A172 (cell line): ENCODE measurements at regions not wholly inside any gene's neighbourhood (a gene's known extent, or its start where the extent isn't known, plus 50 kb on each side); places are given as distances from the start of the nearest gene placed in this dataset.
A peak's percentile ranks its signal among the peaks of the same experiment; 100 is the strongest.

ENCODE experiments used
- DNase-seq: peaks from one replicate; pipeline ENCODE4 v3.0.0-alpha.2; 2015; ENCODE audit warnings: low spot score

DNA sequence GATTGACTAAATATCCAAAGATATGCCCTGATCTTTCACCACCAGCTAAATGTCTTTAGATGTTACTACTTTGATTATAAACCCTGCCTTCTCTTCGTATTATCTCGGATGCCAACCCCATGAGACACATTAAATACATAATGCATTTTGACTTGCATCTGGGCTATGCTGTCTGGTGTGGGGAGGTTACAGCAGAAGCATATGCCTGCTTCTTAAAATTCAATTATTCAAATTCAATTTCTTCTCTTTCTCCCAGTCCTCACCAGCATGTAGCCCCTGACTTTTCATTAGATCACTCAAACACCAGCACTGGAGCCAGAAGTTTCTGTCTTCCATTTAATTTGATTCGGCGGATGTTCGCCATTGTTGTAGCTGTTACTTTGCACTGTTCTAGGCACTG lies 360.7 kb upstream of the CAMK1G start:
- no peak for DNase-seq

DNA sequence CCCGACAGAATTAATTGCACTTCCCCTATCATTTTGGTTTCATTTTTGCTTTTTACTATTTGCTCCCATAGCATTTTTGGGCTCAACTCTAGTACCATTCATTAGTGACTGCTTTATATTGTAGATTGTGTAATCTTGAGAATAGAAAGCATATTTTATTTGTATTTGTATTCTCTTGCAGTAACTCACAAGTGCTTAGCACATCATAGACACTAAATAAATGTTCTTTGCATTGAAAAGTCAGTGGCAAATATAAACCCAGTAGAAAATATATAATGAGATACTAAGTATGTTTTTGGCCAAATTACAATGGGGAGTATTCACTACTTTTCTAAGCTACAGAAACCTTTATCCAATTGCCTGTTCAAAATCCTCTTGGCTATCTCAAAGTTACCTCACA lies 359.7 kb upstream of the CAMK1G start:
- DNase-seq: no peak

DNA sequence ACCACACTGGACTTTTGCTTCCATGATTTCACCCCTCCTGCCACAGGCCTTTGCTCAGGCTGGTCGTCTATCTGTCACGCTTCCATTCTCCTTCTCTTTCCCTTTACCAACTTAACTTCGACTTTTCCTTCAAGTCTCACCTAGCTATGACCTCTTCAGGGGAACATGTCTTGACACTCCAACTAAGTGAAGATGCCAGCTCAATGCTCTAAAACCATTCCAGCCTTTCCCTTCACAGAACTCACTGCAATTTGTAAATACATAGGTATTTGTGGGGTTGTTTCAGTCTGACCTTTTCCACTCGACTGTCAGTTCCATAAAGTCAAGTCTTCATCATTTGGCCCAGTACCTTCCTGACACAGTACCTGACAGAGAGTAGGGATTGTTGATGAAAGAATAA lies 358.6 kb upstream of the CAMK1G start:
- DNase-seq: no peak

DNA sequence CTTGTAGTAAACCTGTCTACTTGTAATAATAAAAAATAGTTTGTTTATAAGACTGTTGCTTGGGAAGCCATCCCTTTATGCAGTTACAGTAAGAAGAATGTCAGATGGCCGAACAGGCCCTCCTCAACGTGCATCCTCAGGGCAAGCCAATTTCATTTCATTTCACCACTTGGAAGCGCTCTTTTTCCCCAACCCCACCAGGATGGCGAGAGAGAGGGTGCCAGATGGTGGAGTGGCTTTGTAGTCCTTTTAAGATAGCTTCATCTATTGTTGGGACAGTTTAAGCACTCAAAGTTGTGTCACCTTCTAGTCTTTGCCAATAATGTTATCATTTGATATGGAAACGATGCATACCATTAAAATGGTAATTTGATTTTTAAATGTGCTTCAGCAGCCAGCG lies 356.3 kb upstream of the CAMK1G start:
- no peak for DNase-seq

DNA sequence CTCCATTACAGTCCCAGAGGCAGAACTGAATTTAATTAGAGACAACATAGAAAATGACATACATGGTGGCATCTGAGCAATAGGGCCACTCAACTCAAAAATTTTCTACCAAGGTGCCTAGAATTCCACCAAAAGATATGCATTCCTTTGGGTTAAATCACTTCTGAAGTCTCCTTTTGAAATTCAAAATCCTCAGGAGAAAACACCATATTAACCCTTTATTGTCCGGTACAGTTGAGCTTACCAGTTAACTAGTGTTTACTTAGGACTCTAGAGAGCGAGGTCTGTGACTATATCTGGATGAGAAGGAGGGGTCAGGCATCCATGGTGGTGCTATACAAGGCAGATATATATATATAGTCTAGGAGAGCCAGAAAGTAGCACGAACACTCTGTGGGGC lies 355.6 kb upstream of the CAMK1G start:
- DNase-seq: no peak

DNA sequence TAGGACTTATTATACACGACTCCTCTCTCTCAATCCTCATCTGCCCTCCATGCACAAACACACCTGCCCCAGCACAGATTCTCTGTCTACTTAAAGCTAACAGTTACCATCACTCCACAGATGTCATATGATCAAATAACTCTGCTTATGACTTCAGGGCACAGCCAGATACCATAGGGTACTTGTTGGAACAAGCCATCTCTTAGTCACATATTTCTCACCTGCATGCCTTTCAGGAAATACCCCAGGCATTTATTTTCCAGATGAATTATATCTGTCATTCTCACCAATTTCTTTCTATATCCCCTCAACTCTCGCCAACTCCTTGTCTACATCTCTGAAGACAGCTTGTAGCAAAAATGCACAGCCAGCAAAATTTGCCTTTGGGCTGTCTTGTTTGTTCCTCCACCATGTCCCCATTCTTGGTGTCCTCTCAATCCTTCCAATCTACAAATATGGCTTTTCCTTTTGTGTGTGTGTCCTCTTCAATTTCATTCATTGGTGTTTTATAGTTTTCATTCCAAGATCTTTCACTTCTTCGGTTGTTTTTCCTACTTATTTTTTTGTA lies 353.9 kb upstream of the CAMK1G start:
- DNase-seq: no peak

DNA sequence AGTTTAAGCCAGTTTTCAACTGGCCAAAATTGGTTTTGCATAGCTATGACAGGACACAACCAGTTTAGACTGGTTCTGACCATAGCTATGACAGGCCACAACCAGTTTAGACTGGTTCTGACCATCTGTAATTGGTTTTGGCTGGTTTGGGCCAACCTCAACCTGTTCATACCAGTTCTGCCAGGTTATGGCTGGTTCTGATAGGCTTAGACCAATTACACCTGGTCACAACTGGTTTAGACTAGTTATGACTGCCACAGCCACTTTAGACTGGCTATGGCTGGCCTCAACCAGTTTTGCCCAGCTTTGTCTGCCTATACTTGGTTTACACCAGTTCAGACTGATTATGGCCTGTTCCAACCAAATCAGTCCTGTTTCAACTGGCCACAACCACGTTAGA lies 353.2 kb upstream of the CAMK1G start:
- DNase-seq: no peak

DNA sequence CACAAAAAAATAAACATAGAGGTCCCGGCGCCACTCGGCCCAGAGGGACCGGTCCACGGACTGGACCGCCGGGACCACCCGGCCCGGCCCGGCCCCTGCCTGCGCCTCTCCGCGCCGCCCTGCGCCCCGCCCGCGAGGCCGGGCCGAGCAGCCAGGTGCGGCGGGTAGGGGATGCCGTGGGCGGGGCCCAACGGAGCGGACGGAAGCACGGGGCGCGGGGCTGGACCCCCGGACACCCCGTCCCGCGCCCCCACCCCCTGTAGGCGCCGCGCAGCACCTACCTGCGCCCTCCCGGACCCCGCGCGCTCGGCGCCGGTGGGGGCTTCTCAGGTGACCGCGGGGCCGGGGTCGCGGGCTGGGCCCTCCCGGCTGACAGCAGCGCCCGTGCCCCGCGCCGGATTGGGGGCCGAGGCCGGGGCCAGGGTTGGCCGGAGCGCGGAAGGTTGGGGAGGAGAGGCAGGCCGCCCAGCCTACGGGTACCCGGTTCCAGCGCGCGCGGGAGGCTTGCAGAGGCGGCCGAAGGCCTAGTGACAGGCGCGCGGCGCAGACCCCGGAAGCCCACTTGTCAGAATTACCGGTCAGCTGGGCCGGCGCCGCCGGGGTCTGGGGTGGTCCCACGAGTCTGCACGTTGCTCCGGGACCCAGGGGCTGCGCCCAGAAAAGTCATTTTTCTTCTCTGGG lies 351.9 kb upstream of the CAMK1G start:
- DNase-seq: no peak

DNA sequence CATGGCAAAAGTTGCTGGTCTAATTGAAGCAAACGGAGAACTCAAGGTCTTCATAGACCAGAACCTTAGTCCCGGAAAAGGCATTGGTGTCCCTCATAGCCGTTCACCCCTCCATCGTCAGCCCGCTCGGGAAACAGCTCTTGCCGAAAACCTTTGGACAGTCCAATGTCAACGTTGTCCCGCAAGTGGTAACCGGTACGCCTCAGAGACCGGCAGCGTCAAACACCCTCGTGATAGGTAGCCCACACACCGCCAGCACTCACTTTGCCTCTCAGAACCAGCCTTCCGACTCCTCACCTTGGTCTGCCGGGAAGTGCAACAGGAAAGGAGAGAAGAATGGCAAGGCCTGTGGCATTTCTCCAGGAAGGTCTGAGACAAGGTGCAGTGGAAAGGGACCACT lies 351.3 kb upstream of the CAMK1G start:
- no peak for DNase-seq

DNA sequence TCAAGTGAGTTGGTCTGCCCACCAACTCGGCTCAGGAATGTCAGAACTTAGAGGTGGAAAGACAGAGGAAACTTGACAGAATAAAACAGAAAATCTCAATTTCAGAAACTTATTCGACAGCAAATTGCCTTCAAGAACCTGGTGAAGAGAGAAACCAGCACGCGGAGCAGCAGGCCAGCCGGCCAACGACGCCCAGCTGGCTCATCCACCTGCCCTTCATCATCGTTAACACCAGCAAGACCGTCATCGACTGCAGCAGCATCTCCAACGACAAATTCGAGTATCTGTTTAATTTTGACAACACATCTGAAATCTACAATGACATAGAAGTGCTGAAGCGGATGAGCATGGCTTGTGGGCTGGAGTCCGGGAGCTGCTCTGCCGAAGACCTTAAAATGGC lies 350.8 kb upstream of the CAMK1G start:
- no peak for DNase-seq

DNA sequence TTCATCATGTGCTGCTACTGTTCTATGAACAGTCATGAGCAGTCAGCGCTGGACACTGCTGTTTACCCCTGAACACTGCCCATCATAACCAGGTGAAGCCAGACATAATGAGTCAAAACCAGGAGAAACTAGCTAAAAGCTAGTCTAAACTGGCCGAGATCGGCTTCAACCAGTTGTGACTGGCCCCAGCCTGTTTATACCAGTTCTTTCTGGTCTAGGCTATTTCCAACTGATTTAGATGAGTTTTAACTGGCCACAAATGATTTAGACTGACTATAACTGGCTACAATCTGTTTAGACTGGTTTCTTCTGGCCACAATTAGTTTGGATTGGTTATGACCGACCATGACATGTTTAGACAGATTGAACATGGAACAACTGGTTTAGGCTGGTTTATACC lies 348.3 kb upstream of the CAMK1G start:
- no peak for DNase-seq

DNA sequence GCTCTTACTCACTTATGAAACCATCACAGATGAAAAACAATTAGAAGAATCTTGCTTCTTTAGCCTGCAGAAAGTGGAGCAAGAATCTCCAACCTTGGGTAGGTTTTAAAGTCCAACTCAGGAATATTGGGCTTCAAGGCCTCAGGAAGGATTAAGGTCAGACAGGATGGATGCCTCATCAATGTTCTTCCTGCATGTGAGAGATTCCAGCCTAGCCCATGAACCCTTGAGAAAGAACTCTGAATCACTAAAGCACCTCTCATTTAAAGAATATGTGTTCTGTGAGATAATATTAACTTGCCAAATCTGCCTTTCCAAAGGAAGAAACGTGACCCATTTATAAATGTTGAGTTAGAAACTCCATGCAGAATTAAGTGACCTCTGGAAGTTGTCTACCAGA lies 345.2 kb upstream of the CAMK1G start:
- no peak for DNase-seq

DNA sequence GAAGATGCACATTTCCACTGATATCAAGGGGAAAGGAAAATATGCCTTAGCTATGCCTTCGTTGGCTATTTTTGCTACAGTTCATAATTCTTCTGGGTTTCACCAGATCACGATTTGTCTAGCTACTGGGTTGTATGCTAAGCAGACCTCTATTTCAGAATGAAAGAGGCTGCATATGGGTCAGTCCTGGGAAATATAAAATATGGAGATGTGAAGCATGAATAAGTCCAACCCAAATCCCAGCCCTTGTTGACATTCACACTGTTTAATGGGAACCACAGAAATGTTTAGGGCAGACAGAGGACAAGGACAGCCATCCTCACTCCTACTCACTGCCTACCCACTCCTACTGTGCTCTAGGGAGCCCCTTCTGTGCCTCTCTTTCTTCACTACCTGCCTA lies 343.2 kb upstream of the CAMK1G start:
- DNase-seq: no peak

DNA sequence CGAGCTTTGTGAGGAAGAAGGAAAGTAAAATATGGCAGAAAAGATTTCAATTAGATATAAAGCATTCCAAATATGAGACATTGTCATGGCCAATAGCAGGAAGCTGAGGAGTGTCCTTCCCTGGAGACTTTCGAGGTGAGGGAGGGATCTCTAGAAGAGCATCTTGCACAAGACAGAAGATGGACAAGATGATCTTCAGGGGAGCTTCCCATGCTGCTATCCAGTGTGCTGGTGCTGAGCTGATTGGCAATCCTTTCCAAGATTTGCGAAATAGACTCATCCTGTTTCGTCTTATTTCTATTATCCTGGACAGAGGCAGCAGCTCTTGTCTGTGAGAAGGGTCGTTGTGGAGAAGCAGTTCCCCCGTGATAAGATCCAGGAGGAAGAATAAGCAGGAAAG lies 342.0 kb upstream of the CAMK1G start:
- no peak for DNase-seq

DNA sequence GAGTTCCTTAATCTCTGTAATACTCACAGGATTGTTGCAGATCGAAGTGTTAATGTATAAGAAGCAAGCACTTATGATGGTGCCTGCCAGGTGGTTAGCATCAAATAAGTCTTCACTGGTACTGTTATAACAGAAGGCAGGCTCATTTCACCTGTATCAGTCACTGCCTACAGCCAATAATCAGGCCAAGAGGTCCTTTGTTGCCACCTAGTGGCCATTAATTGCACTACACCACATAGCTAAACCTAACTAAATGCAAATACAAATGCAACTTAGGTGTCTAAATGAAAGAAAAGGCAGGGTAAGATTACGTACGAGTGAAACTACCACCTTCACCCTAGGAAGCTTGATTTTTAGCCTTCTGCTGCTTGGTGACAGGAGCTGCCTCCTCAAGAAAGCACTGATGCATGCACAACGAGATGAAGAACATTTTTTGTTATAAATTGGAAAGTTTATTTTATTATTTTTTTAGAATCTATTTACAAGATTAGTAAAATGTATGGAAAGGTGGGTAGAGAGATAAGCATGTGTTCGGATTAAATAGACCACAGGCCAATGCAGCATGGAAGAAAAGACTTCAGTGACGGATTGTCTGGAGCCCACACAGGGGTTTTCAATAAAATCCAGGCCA lies 334.8 kb upstream of the CAMK1G start:
- DNase-seq: peak; percentile 77

DNA sequence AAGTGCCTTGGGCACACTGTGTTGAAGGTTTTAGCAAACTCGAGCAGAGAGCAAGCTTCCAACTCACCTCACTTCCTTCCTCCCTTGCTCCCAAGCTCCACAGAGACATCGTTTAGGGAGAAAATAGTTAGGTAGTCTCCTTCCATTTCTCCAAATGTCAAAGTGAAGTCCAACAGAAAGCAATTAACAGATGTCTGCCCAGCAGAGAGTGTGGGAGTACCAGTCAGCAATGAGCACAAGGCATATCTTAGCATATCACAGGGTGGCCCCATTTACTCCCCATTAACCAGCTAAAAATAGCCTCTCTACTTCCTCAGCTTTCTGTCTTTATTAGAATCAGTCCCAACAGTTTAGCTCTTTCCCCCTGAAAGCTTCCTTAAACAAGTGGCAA lies 334.2 kb upstream of the CAMK1G start:
- DNase-seq: no peak

DNA sequence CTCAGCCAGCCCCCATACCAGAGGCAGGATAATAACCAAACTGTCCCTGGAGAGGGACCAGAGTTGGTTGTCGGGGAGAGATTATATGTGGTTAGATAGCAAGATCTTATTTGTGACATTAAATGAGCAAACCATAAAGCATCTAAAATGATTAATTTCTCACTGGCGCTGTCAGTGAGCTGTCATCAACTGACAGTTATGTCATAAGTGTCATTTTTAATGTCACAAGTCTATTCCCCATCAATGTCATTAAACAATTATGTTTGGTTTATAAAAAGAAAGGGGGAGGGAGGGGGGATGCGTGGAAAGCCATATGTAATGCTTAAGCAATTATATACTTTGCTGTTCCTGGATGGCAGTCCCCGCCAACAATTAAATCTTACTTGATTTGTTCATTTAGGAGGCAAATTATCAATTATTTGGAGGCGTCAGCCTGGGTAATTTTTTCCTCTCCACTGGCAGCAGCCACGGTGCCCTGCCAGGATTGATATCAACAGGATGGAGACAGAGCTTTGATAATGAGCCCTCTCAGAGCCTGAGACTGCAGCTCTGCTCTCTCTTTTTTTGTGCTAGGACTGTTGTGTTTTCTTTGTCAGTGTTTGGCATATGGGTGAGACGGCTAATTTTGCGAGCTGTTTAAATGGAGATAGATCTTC lies 333.6 kb upstream of the CAMK1G start:
- DNase-seq: no peak

DNA sequence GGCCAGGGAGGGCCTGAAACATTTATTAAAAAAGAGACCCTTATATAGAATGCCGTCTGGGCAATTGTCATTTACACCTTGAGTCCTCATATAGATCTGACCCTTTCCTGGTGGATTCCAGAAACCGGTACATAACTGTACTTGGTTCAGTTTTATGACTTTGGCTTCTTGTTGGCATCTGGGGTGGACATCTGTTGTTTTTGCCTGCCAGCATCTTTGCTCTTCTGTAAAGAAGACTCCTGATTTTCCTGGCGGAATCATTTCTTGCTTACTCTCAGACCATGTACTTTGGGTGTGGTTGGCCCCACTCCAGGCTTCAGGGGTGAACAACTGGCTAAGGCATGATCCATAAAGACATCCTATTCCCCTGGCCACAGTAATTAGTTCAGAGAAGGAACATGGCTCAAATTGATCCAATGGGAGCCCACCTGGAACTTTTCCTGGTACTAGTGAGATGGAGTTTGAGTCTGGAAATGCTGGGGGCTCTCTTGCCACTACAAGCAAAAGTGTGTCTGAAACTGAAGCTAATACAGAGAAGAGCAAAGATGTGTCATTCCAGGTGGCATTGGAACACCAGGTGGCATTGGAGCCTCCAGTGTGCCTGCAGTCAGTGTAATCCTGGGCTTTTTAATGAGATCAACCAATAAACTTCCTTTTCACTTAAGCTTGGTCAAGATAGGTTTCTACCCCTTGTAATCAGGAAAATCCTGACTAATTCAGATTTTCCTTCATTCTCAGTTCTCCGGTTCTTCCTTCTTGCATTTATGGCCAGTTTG lies 332.5 kb upstream of the CAMK1G start:
- peak; percentile 86 for DNase-seq

DNA sequence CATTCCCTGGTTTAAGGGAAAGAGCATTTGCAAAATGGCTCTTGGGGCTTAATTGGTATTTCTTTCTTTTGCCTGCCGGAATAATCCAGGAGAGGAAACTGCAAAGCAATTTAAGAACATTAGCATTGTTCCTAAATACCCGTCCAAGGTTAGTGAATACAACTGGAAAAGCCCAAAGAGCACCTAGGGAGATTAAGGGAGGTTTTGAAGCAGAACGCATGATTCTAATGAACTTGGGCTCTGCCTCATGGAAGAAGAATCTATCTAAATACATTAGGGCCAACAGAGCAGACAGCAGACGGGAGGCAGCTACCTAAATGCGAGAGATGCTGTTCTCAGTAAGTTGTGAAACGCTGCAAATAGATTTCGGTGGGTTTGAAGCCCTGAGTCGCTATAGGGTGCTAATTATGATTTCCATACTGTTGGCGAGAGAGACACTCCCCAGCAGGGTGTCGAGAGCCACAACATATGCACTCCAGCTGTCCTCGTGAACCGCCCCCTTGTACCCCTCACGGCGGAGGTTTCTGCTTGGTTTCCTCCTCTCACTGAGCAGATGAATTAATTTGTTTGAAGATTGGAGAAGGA lies 326.7 kb upstream of the CAMK1G start:
- DNase-seq: no peak

DNA sequence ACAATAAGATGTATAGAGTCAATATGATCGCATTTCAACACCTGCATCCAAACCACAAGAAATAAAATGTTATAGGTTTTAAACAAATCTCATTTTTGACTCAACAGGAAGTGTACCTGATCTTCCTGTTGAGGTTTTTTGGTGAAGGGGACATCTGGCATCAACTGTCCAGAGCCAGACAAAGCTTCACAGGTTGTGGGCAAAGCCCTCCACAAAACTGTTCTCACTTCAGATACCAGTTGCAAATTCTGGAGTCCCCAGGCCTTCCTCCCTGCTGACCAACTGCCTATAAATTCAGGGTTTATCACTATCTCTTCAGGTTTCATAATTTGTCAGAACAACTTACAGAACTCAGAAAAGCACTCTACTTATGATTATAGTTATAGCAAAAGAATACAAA lies 326.1 kb upstream of the CAMK1G start:
- no peak for DNase-seq

DNA sequence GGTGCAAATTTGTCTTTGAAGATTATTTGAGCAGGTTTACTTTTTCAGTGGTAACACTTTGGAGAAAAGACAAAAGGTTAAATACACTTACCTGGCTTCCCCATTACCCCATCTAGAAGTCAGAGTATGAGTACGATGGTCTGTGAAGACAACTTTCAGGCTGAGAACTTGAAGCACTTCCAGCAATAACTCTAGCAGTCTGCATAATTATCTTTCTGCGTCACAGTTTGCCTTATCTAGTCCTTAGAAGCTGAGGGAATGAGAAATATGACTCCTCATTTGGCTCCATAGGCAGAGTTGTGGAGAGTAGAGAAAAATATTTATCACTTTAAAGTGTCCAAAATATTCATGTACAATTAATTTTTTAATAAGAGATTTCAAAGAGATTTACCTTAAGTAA lies 323.4 kb upstream of the CAMK1G start:
- no peak for DNase-seq

DNA sequence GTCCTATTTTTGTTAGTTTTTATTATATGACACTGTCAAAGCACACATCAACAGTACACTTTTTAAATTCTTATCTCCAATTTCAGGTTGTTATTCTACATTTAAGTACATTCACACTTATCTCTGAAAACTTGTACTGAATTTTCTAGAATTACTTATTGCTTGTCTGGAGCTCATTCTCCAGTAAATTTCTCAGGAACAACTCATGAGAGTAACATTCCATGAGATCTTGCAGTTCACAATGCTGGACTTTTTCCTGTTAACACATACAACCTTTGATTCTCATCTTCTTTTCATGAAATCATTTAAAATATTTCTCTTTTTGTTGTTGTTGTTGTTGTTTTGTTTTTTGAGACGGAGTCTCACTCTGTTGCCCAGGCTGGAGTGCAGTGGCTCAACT lies 320.9 kb upstream of the CAMK1G start:
- DNase-seq: no peak
